A673 (cell line): ENCODE measurements at regions not wholly inside any gene's neighbourhood (a gene's known extent, or its start where the extent isn't known, plus 50 kb on each side); places are given as distances from the start of the nearest gene placed in this dataset.

Source experiments
- BruUV-seq: library from RNA; stranded (reverse); fragments of 400-500 nt; replicated peaks from 2 replicates; lab custom pipeline; 2021; lab: Mats Ljungman, UMichigan
- CTCF ChIA-PET: fragments of 300-600 bp; sonication (Branson Sonifier 250); formaldehyde crosslinking; loops from one replicate; lab custom pipeline; 2022; ENCODE audit warnings: antibody characterized with exemption; lab: Charles Lee
- POLR2A ChIA-PET: fragments of 300-600 bp; sonication (Branson Sonifier 250); formaldehyde crosslinking; loops from one replicate; lab custom pipeline; 2022; ENCODE audit warnings: antibody characterized with exemption; ENCODE audit not compliant: low non-redundant PET; lab: Charles Lee
- DNase-seq: peaks from one replicate; pipeline ENCODE4 v3.0.0-alpha.2; 2015; ENCODE audit warnings: low spot score
- H3K27ac ChIP-seq: fragments of 200-600 bp; sonication (generic); 2 replicates; pipeline ENCODE4 v1.5.1; 2016; ENCODE audit warnings: mixed run types, low read depth, mild to moderate bottlenecking, mixed read lengths, antibody characterized with exemption, low read length; ENCODE audit not compliant: poor library complexity, severe bottlenecking
- H3K27me3 ChIP-seq: fragments of 200-600 bp; sonication (generic); replicated peaks from 2 replicates; pipeline ENCODE4 v1.6.1; 2017; ENCODE audit warnings: mixed run types, low read depth, mild to moderate bottlenecking, mixed read lengths, antibody characterized with exemption, low read length; ENCODE audit not compliant: insufficient read depth, poor library complexity
- H3K36me3 ChIP-seq: fragments of 200-600 bp; sonication (generic); 2 replicates; pipeline ENCODE4 v1.6.1; 2016; ENCODE audit warnings: mixed run types, mild to moderate bottlenecking, mixed read lengths, antibody characterized with exemption, low read length; ENCODE audit not compliant: insufficient read depth, poor library complexity, severe bottlenecking
- H3K4me1 ChIP-seq: fragments of 200-600 bp; sonication (generic); 2 replicates; pipeline ENCODE4 v1.6.1; 2017; ENCODE audit warnings: mixed run types, mild to moderate bottlenecking, mixed read lengths, antibody characterized with exemption, low read length; ENCODE audit not compliant: insufficient read depth, poor library complexity, severe bottlenecking
- H3K4me3 ChIP-seq: fragments of 200-600 bp; sonication (generic); 2 replicates; pipeline ENCODE4 v1.5.1; 2016; ENCODE audit warnings: low read depth, mixed run types, mild to moderate bottlenecking, mixed read lengths, low read length; ENCODE audit not compliant: poor library complexity, severe bottlenecking
- H3K9me3 ChIP-seq: fragments of 200-600 bp; sonication (generic); 2 replicates; pipeline ENCODE4 v1.6.1; 2016; ENCODE audit warnings: mixed run types, low read depth, mild to moderate bottlenecking, mixed read lengths, antibody characterized with exemption, low read length; ENCODE audit not compliant: poor library complexity, severe bottlenecking
- CTCF ChIP-seq: fragments of 300-800, 200-600 bp; sonication (generic); conservative IDR thresholded peaks from 2 replicates; pipeline ENCODE4 v1.5.1; 2017; ENCODE audit warnings: low read depth, mild to moderate bottlenecking, antibody characterized with exemption, low read length, moderate library complexity, mixed read lengths
- EZH2 ChIP-seq: fragments of 200-600 bp; sonication (generic); IDR thresholded peaks from 2 replicates; pipeline ENCODE4 v1.6.1; 2017; ENCODE audit warnings: borderline replicate concordance, low read depth, mild to moderate bottlenecking, mixed read lengths, antibody characterized with exemption, low read length; ENCODE audit not compliant: poor library complexity, severe bottlenecking
- intact Hi-C: fragments of 100-400 bp; cut with micrococcal nuclease; formaldehyde crosslinking; loops from one replicate; pipeline ENCODE4 v1.10.0; 2022; ENCODE audit not compliant: unreplicated experiment

- Histone ChIP-seq H3K4me1 (no peaks in the 10 kb centered on the region), H3K27ac (no peak overlapping the region)
- intact Hi-C loops, result no loop called here
Observed at GRCh38 chr4:74658116-74658515, 136.2 kb downstream of the BTC start.

GRCh38 chr4:74659576-74660411 is 134.5 kb downstream of the BTC start:
- no peak overlapping the region for H3K27ac ChIP-seq
- CTCF ChIA-PET, result no interaction called here
- H3K4me3 ChIP-seq, result no peak overlapping the region
- no peaks in the 10 kb centered on the region for H3K9me3 ChIP-seq
- no peaks in the 10 kb centered on the region for H3K27me3 ChIP-seq
- POLR2A ChIA-PET, result no interaction called here
- intact Hi-C loops, result no loop called here
- H3K4me1 ChIP-seq, result no peaks in the 10 kb centered on the region
- TF ChIP-seq CTCF (no peak), EZH2 (no peak)
- DNase-seq, result peak; percentile 84
- no peaks in the 10 kb centered on the region for H3K36me3 ChIP-seq
- BruUV-seq, result no TSS peak

More at GRCh38 chr4:74658116-74658515, 136.2 kb downstream of the BTC start:
- DNase-seq, result no peak
- POLR2A ChIA-PET, result no interaction called here
- Histone ChIP-seq H3K4me3 (no peak overlapping the region), H3K9me3 (no peaks in the 10 kb centered on the region), H3K27me3 (no peaks in the 10 kb centered on the region), H3K36me3 (no peaks in the 10 kb centered on the region)
- CTCF ChIA-PET, result no interaction called here
- TF ChIP-seq CTCF, result no peak
- no peak for TF ChIP-seq EZH2
- no TSS peak for BruUV-seq

GRCh38 chr4:74660866-74661265 is 133.5 kb downstream of the BTC start:
- Histone ChIP-seq H3K27me3 (no peaks in the 10 kb centered on the region), H3K4me3 (no peak overlapping the region), H3K36me3 (no peaks in the 10 kb centered on the region), H3K27ac (no peak overlapping the region), H3K9me3 (no peaks in the 10 kb centered on the region), H3K4me1 (no peaks in the 10 kb centered on the region)
- ChIA-PET POLR2A (no interaction called here), CTCF (interaction anchor here (0.7 kb wide), 1 partner anchor 10 kb away, joined by 5 read pairs; no protein-coding TSS in a partner anchor)
- no TSS peak for BruUV-seq
- no peak for TF ChIP-seq CTCF
- no peak for TF ChIP-seq EZH2
- no peak for DNase-seq
- intact Hi-C loops, result no loop called here
